DOHH2 (cell line): ENCODE measurements at regions not wholly inside any gene's neighbourhood (a gene's known extent, or its start where the extent isn't known, plus 50 kb on each side); places are given as distances from the start of the nearest gene placed in this dataset.

Experiments
- H3F3A ChIP-seq: fragments of 200-600 bp; sonication (generic), shearing (Covaris generic); 2 replicates; pipeline ENCODE4 v1.6.0; 2016; ENCODE audit warnings: antibody characterized with exemption, mild to moderate bottlenecking; ENCODE audit not compliant: control insufficient read depth, insufficient read depth
- H3K27ac ChIP-seq: fragments of 200-600 bp; sonication (generic); 2 replicates; pipeline ENCODE4 v1.5.1; 2014; ENCODE audit warnings: low read depth, mild to moderate bottlenecking, low read length, moderate library complexity
- H3K27me3 ChIP-seq: fragments of 200-600 bp; sonication (generic); 2 replicates; pipeline ENCODE4 v1.6.1; 2014; ENCODE audit warnings: mild to moderate bottlenecking, low read length, mixed read lengths; ENCODE audit not compliant: control insufficient read depth
- H3K36me3 ChIP-seq: fragments of 200-600 bp; sonication (generic); 2 replicates; pipeline ENCODE4 v1.6.1; 2014; ENCODE audit warnings: mild to moderate bottlenecking, low read length, moderate library complexity, mixed read lengths; ENCODE audit not compliant: control insufficient read depth
- H3K4me1 ChIP-seq: fragments of 200-600 bp; sonication (generic); 2 replicates; pipeline ENCODE4 v1.6.1; 2014; ENCODE audit warnings: mild to moderate bottlenecking, low read length, mixed read lengths; ENCODE audit not compliant: control insufficient read depth
- H3K4me2 ChIP-seq: fragments of 200-600 bp; sonication (generic); 2 replicates; pipeline ENCODE4 v1.6.0; 2014; ENCODE audit warnings: mild to moderate bottlenecking, low read length, moderate library complexity
- H3K4me3 ChIP-seq: fragments of 200-600 bp; sonication (generic); 2 replicates; pipeline ENCODE4 v1.5.1; 2014; ENCODE audit warnings: mild to moderate bottlenecking, low read length, mixed read lengths
- H3K79me2 ChIP-seq: fragments of 200-600 bp; sonication (generic); 2 replicates; pipeline ENCODE4 v1.6.1; 2014; ENCODE audit warnings: mild to moderate bottlenecking, low read length, mixed read lengths; ENCODE audit not compliant: control insufficient read depth
- H3K9me2 ChIP-seq: fragments of 200-600 bp; sonication (generic); replicated peaks from 2 replicates; pipeline ENCODE4 v1.6.1; 2014; ENCODE audit warnings: mild to moderate bottlenecking, low read length, mixed read lengths; ENCODE audit not compliant: control insufficient read depth
- H3K9me3 ChIP-seq: fragments of 200-600 bp; sonication (generic); 2 replicates; pipeline ENCODE4 v1.6.1; 2014; ENCODE audit warnings: antibody characterized with exemption, low read length, mixed read lengths; ENCODE audit not compliant: control insufficient read depth, insufficient read depth
- H4K20me1 ChIP-seq: fragments of 200-600 bp; sonication (generic); 2 replicates; pipeline ENCODE4 v1.6.0; 2014; ENCODE audit warnings: low read depth, mild to moderate bottlenecking, antibody characterized with exemption, low read length, moderate library complexity; ENCODE audit not compliant: control insufficient read depth, insufficient read depth
- EZH2phosphoT487 ChIP-seq: fragments of 200-600 bp; sonication (generic); IDR thresholded peaks from 2 replicates; pipeline ENCODE4 v1.6.1; 2017; ENCODE audit warnings: borderline replicate concordance, mild to moderate bottlenecking, antibody characterized with exemption, low read length, moderate library complexity, mixed read lengths
- TF ChIP-seq, protein P1 (sequence below): fragments of 200-600 bp; sonication (generic); IDR thresholded peaks from one replicate; pipeline ENCODE4 v1.5.1; 2014; ENCODE audit warnings: antibody characterized with exemption, mild to moderate bottlenecking, low read depth, low read length; ENCODE audit not compliant: poor library complexity, severe bottlenecking

- Histone ChIP-seq H3K27ac (no peak overlapping the region), H3K4me1 (no peaks in the 10 kb centered on the region), H3K36me3 (no peaks in the 10 kb centered on the region), H3K27me3 (no peaks in the 10 kb centered on the region), H3K9me3 (no peaks in the 10 kb centered on the region), H3K9me2 (no peaks in the 10 kb centered on the region), H3K79me2 (no peaks in the 10 kb centered on the region), H3F3A (no peaks in the 10 kb centered on the region), H3K4me2 (no peak overlapping the region), H3K4me3 (no peak overlapping the region), H4K20me1 (no peaks in the 10 kb centered on the region)
- TF ChIP-seq EZH2phosphoT487 = no peak
- TF ChIP-seq, protein P1, sequence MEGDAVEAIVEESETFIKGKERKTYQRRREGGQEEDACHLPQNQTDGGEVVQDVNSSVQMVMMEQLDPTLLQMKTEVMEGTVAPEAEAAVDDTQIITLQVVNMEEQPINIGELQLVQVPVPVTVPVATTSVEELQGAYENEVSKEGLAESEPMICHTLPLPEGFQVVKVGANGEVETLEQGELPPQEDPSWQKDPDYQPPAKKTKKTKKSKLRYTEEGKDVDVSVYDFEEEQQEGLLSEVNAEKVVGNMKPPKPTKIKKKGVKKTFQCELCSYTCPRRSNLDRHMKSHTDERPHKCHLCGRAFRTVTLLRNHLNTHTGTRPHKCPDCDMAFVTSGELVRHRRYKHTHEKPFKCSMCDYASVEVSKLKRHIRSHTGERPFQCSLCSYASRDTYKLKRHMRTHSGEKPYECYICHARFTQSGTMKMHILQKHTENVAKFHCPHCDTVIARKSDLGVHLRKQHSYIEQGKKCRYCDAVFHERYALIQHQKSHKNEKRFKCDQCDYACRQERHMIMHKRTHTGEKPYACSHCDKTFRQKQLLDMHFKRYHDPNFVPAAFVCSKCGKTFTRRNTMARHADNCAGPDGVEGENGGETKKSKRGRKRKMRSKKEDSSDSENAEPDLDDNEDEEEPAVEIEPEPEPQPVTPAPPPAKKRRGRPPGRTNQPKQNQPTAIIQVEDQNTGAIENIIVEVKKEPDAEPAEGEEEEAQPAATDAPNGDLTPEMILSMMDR = no peak
Measured at GRCh38 chr11:38143852-38144251, 1545.8 kb upstream of the RAG2 start.

GRCh38 chr11:38138972-38139371, 1540.9 kb upstream of the RAG2 start:
- H3K79me2 ChIP-seq = no peaks in the 10 kb centered on the region
- no peak overlapping the region for H3K27ac ChIP-seq
- H4K20me1 ChIP-seq = no peaks in the 10 kb centered on the region
- peaks cover 7% of the 10 kb centered on the region; the same call in 1 of the 2 replicates for H3K9me3 ChIP-seq
- H3K4me1 ChIP-seq = no peaks in the 10 kb centered on the region
- H3K27me3 ChIP-seq = no peaks in the 10 kb centered on the region
- no peak overlapping the region for H3K4me2 ChIP-seq
- TF ChIP-seq, protein P1 = no peak
- TF ChIP-seq EZH2phosphoT487 = no peak
- no peak overlapping the region for H3K4me3 ChIP-seq
- no peaks in the 10 kb centered on the region for H3F3A ChIP-seq
- no peaks in the 10 kb centered on the region for H3K9me2 ChIP-seq
- H3K36me3 ChIP-seq = no peaks in the 10 kb centered on the region

DNA sequence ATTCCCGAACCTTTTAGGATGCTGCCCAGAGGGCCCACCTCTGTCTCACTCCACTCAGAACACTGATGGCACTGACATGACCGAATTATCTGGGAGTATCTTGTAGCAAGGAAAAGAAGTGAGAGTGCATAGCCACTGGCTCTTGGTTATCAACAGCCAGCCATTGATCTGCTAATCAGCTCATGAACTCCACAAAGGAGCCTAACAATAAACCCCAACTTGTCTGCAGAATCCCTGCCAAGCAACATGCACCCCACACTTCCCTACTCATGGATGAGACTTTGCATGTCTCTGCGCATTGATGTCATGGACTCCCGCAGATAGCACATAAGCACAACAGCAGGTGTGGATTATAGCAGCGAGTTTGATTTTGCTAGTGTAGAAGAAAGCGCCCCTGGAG, 1538.9 kb upstream of the RAG2 start:
- no peak overlapping the region for H3K4me2 ChIP-seq
- no peaks in the 10 kb centered on the region for H4K20me1 ChIP-seq
- H3K36me3 ChIP-seq = no peaks in the 10 kb centered on the region
- H3K27me3 ChIP-seq = no peaks in the 10 kb centered on the region
- TF ChIP-seq EZH2phosphoT487 = no peak
- TF ChIP-seq, protein P1 = no peak
- H3K4me1 ChIP-seq = no peaks in the 10 kb centered on the region
- H3K9me2 ChIP-seq = no peaks in the 10 kb centered on the region
- no peak overlapping the region for H3K27ac ChIP-seq
- no peaks in the 10 kb centered on the region for H3F3A ChIP-seq
- peaks cover 7% of the 10 kb centered on the region; the same call in 1 of the 2 replicates for H3K9me3 ChIP-seq
- H3K79me2 ChIP-seq = no peaks in the 10 kb centered on the region
- H3K4me3 ChIP-seq = no peak overlapping the region
